K562 (cell line): ENCODE measurements at regions not wholly inside any gene's neighbourhood (a gene's known extent, or its start where the extent isn't known, plus 50 kb on each side); places are given as distances from the start of the nearest gene placed in this dataset.

Source experiments
- CCAR2 ChIP-seq: fragments of 200-400 bp; formaldehyde crosslinking; IDR thresholded peaks from 2 replicates; pipeline ENCODE4 v1.6.1; 2017; ENCODE audit warnings: mild to moderate bottlenecking, low read depth, low read length
- ELK1 ChIP-seq: sonication (generic); formaldehyde crosslinking; IDR thresholded peaks from 2 replicates; pipeline ENCODE4 v1.8.1; 2022; ENCODE audit warnings: missing genetic modification reagents
- ETV1 ChIP-seq: fragments of 450-650 bp; conservative IDR thresholded peaks from 2 replicates; pipeline ENCODE4 v1.6.1; 2016; ENCODE audit warnings: missing genetic modification characterization, control low read depth, low read depth, missing compliant biosample characterization
- FOSL1 ChIP-seq: fragments of 200-800 bp; sonication (Bioruptor generic); conservative IDR thresholded peaks from 2 replicates; pipeline ENCODE4 v1.6.1; 2016; ENCODE audit warnings: missing genetic modification characterization, missing compliant biosample characterization
- FOXJ3 ChIP-seq: sonication (generic); formaldehyde crosslinking; IDR thresholded peaks from 2 replicates; pipeline ENCODE4 v1.4.0; 2020; ENCODE audit warnings: mild to moderate bottlenecking, missing genetic modification reagents
- GABPB2 ChIP-seq: fragments of 250-450 bp; sonication (Bioruptor Pico); conservative IDR thresholded peaks from 2 replicates; pipeline ENCODE4 v1.5.1; 2021; ENCODE audit warnings: mild to moderate bottlenecking
- GATA2 ChIP-seq: sonication (generic); formaldehyde crosslinking; IDR thresholded peaks from 2 replicates; pipeline ENCODE4 v1.4.0; 2020; ENCODE audit warnings: mild to moderate bottlenecking, missing genetic modification reagents
- GTF2E2 ChIP-seq: fragments of 200-800 bp; sonication (Bioruptor generic); IDR thresholded peaks from 2 replicates; pipeline ENCODE4 v1.6.1; 2016; ENCODE audit warnings: missing genetic modification characterization, missing compliant biosample characterization
- IRF2 ChIP-seq: sonication (generic); formaldehyde crosslinking; IDR thresholded peaks from 2 replicates; pipeline ENCODE4 v1.8.1; 2022; ENCODE audit warnings: mild to moderate bottlenecking, missing genetic modification reagents
- KDM1A ChIP-seq, 2 experiments: fragments of 450-650 bp; IDR thresholded peaks; 2 replicates each; pipeline ENCODE4 v1.6.1; 2016; ENCODE audit warnings: mild to moderate bottlenecking in 2 of 2
- MAZ ChIP-seq, 2 experiments: fragments of 450-650 bp in 1 of 2; sonication (generic) in 1 of 2; formaldehyde crosslinking; IDR thresholded peaks in 1 of 2; conservative IDR thresholded peaks in 1 of 2; 2 replicates each; pipeline versions ENCODE4 v1.4.0 to v1.5.0; 2020; ENCODE audit warnings: mild to moderate bottlenecking in 1 of 2, missing genetic modification reagents in 1 of 2
- MYBL2 ChIP-seq, 2 experiments: fragments of 450-650 bp in 1 of 2; sonication (generic) in 1 of 2; formaldehyde crosslinking in 1 of 2; IDR thresholded peaks; 2 replicates each; pipeline versions ENCODE4 v1.6.1 to v1.8.1; 2017 to 2022; ENCODE audit warnings: borderline replicate concordance in 1 of 2, inconsistent platforms in 1 of 2, low read depth in 1 of 2, mild to moderate bottlenecking in 1 of 2, missing genetic modification reagents in 1 of 2, moderate library complexity in 1 of 2
- NCOR1 ChIP-seq: fragments of 450-650 bp; IDR thresholded peaks from 2 replicates; pipeline ENCODE4 v1.6.1; 2016; ENCODE audit warnings: mild to moderate bottlenecking, moderate library complexity
- NRF1 ChIP-seq, 2 experiments: fragments of 450-650 bp; IDR thresholded peaks in 1 of 2; conservative IDR thresholded peaks in 1 of 2; 2 replicates each; pipeline ENCODE4 v1.6.1; 2014; ENCODE audit warnings: mild to moderate bottlenecking in 2 of 2
- RCOR1 ChIP-seq, 2 experiments: IDR thresholded peaks; 2 replicates each; pipeline ENCODE4 v1.6.1; 2012; ENCODE audit warnings: low read depth in 2 of 2, low read length in 2 of 2, borderline replicate concordance in 1 of 2, improper control_type of control experiment in 1 of 2
- RFX7 ChIP-seq: fragments of 250-450 bp; sonication (Bioruptor Pico); IDR thresholded peaks from 2 replicates; pipeline ENCODE4 v1.5.1; 2021; ENCODE audit warnings: mild to moderate bottlenecking
- SIN3B ChIP-seq: fragments of 450-650 bp; IDR thresholded peaks from 2 replicates; pipeline ENCODE4 v1.6.1; 2017; ENCODE audit warnings: low read depth, mild to moderate bottlenecking, moderate library complexity
- TBL1XR1 ChIP-seq, 2 experiments: IDR thresholded peaks; 2 replicates each; pipeline ENCODE4 v1.6.1; 2012; ENCODE audit warnings: improper control_type of control experiment in 2 of 2, low read length in 2 of 2, mild to moderate bottlenecking in 1 of 2
- ZNF253 ChIP-seq: fragments of 250-450 bp; sonication (Bioruptor Pico); conservative IDR thresholded peaks from 2 replicates; pipeline ENCODE4 v1.6.1; 2021; ENCODE audit warnings: mild to moderate bottlenecking
- ZNF589 ChIP-seq: fragments of 200-800 bp; sonication (Bioruptor generic); IDR thresholded peaks from 2 replicates; pipeline ENCODE4 v1.6.1; 2016; ENCODE audit warnings: low read depth, missing genetic modification characterization, missing compliant biosample characterization
- ZNF778 ChIP-seq: fragments of 450-650 bp; formaldehyde crosslinking; IDR thresholded peaks from 2 replicates; pipeline ENCODE4 v1.4.0; 2020; ENCODE audit warnings: mild to moderate bottlenecking, moderate library complexity
- TF ChIP-seq, protein P1 (sequence below): fragments of 450-650 bp; formaldehyde crosslinking; IDR thresholded peaks from 2 replicates; pipeline ENCODE4 v1.4.0; 2020; ENCODE audit warnings: mild to moderate bottlenecking, mixed read lengths
- TF ChIP-seq, protein P2 (sequence below): fragments of 450-650 bp; formaldehyde crosslinking; IDR thresholded peaks from 2 replicates; pipeline ENCODE4 v1.4.0; 2022; ENCODE audit warnings: mild to moderate bottlenecking, moderate library complexity
- TF ChIP-seq, protein P3 (sequence below): sonication (generic); formaldehyde crosslinking; IDR thresholded peaks from 2 replicates; pipeline ENCODE4 v1.8.1; 2023; ENCODE audit warnings: mild to moderate bottlenecking, missing genetic modification reagents, moderate library complexity

- TF ChIP-seq KDM1A (IDR thresholded peaks at IDR 0.05), result no peak
- no peak for TF ChIP-seq ZNF253 (CRISPR knock-in tag)
- TF ChIP-seq, protein P1, sequence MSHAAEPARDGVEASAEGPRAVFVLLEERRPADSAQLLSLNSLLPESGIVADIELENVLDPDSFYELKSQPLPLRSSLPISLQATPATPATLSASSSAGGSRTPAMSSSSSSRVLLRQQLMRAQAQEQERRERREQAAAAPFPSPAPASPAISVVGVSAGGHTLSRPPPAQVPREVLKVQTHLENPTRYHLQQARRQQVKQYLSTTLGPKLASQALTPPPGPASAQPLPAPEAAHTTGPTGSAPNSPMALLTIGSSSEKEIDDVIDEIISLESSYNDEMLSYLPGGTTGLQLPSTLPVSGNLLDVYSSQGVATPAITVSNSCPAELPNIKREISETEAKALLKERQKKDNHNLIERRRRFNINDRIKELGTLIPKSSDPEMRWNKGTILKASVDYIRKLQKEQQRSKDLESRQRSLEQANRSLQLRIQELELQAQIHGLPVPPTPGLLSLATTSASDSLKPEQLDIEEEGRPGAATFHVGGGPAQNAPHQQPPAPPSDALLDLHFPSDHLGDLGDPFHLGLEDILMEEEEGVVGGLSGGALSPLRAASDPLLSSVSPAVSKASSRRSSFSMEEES (CRISPR knock-in tag), result no peak
- TF ChIP-seq ELK1 (CRISPR knock-in tag), result no peak
- TF ChIP-seq, protein P2, sequence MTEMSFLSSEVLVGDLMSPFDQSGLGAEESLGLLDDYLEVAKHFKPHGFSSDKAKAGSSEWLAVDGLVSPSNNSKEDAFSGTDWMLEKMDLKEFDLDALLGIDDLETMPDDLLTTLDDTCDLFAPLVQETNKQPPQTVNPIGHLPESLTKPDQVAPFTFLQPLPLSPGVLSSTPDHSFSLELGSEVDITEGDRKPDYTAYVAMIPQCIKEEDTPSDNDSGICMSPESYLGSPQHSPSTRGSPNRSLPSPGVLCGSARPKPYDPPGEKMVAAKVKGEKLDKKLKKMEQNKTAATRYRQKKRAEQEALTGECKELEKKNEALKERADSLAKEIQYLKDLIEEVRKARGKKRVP (CRISPR knock-in tag), result no peak
- TF ChIP-seq, protein P3, sequence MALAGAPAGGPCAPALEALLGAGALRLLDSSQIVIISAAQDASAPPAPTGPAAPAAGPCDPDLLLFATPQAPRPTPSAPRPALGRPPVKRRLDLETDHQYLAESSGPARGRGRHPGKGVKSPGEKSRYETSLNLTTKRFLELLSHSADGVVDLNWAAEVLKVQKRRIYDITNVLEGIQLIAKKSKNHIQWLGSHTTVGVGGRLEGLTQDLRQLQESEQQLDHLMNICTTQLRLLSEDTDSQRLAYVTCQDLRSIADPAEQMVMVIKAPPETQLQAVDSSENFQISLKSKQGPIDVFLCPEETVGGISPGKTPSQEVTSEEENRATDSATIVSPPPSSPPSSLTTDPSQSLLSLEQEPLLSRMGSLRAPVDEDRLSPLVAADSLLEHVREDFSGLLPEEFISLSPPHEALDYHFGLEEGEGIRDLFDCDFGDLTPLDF (CRISPR knock-in tag), result no peak
- no peak for TF ChIP-seq FOSL1 (tag)
- no peak for TF ChIP-seq IRF2 (CRISPR knock-in tag)
- TF ChIP-seq MYBL2 (IDR thresholded peaks at IDR 0.05; ENCODE audit: low read depth), result no peak
- no peak for TF ChIP-seq MYBL2 (CRISPR knock-in tag; IDR thresholded peaks at IDR 0.05; ENCODE audit: borderline replicate concordance)
- TF ChIP-seq FOXJ3 (CRISPR knock-in tag), result no peak
- TF ChIP-seq ETV1 (tag), result peak; percentile 28
- no peak for TF ChIP-seq RFX7 (CRISPR knock-in tag)
- no peak for TF ChIP-seq TBL1XR1 (IDR thresholded peaks at IDR 0.05; ENCODE audit: low read length in 2 of 2)
- TF ChIP-seq RCOR1 (IDR thresholded peaks at IDR 0.05; ENCODE audit: borderline replicate concordance in 1 of 2, low read depth in 2 of 2, low read length in 2 of 2), result peak in 1 of 2 experiments; percentile 42; a peak in 1 of 4 replicates
- TF ChIP-seq SIN3B, result no peak
- no peak for TF ChIP-seq NCOR1
- peak in 1 of 2 experiments; percentile 45; a peak in 1 of 4 replicates for TF ChIP-seq MAZ (CRISPR knock-in tag; conservative IDR thresholded peaks at IDR 0.05 in 1 of 2, IDR thresholded peaks at IDR 0.05 in 1 of 2)
- 0 out of 4 replicates have a peak, but pooled peaks of 1 of the 2 experiments have one; percentile 28 for TF ChIP-seq NRF1 (conservative IDR thresholded peaks at IDR 0.05 in 1 of 2, IDR thresholded peaks at IDR 0.05 in 1 of 2)
- no peak; the same call in 1 of the 2 replicates for TF ChIP-seq ZNF589 (CRISPR knock-in tag)
- TF ChIP-seq GTF2E2, result no peak
- no peak for TF ChIP-seq ZNF778 (CRISPR knock-in tag)
- TF ChIP-seq GATA2 (CRISPR knock-in tag), result no peak
- no peak for TF ChIP-seq CCAR2
- TF ChIP-seq GABPB2 (CRISPR knock-in tag), result no peak
Observed at GRCh38 chr10:78441694-78442093, 408.0 kb downstream of the RPS24 start (continued).
